ENCODE measurements at regions not wholly inside any gene's neighbourhood (a gene's known extent, or its start where the extent isn't known, plus 50 kb on each side); places are given as distances from the start of the nearest gene placed in this dataset.

- TF ChIP-seq GATA2 (IDR thresholded peaks at IDR 0.05; ENCODE audit: low read depth, low read length) = no peak
- TF ChIP-seq GATA3 (IDR thresholded peaks at IDR 0.05; ENCODE audit: low read depth, low read length) = no peak
These were observed 409.9 kb upstream of the ADAMTS16 start for GRCh38 chr5:4730279-4730678.

- TF ChIP-seq GATA3 (IDR thresholded peaks at IDR 0.05; ENCODE audit: low read depth, low read length) = no peak
These were observed 405.8 kb upstream of the ADAMTS16 start for GRCh38 chr5:4734348-4734747.

GRCh38 chr5:4735261-4735660 is 404.9 kb upstream of the ADAMTS16 start:
- TF ChIP-seq GATA2 (IDR thresholded peaks at IDR 0.05; ENCODE audit: low read depth, low read length) = no peak
- no peak for TF ChIP-seq GATA3 (IDR thresholded peaks at IDR 0.05; ENCODE audit: low read depth, low read length)

- no peak for TF ChIP-seq GATA3 (IDR thresholded peaks at IDR 0.05; ENCODE audit: low read depth, low read length)
- TF ChIP-seq GATA2 (IDR thresholded peaks at IDR 0.05; ENCODE audit: low read depth, low read length) = no peak
These were observed 402.3 kb upstream of the ADAMTS16 start for GRCh38 chr5:4737868-4738267.

- TF ChIP-seq GATA3 (IDR thresholded peaks at IDR 0.05; ENCODE audit: low read depth, low read length) = no peak
These were observed 401.8 kb upstream of the ADAMTS16 start for GRCh38 chr5:4738298-4738697.

GRCh38 chr5:4740156-4740555 is 400.0 kb upstream of the ADAMTS16 start:
- TF ChIP-seq GATA3 (IDR thresholded peaks at IDR 0.05; ENCODE audit: low read depth, low read length) = no peak
- no peak for TF ChIP-seq GATA2 (IDR thresholded peaks at IDR 0.05; ENCODE audit: low read depth, low read length)

- TF ChIP-seq GATA2 (IDR thresholded peaks at IDR 0.05; ENCODE audit: low read depth, low read length) = no peak
- no peak for TF ChIP-seq GATA3 (IDR thresholded peaks at IDR 0.05; ENCODE audit: low read depth, low read length)
These were observed 381.6 kb upstream of the ADAMTS16 start for GRCh38 chr5:4758550-4758949.

GRCh38 chr5:4758996-4759395 is 381.1 kb upstream of the ADAMTS16 start:
- TF ChIP-seq GATA2 (IDR thresholded peaks at IDR 0.05; ENCODE audit: low read depth, low read length) (no peak), GATA3 (IDR thresholded peaks at IDR 0.05; ENCODE audit: low read depth, low read length) (no peak)

- no peak for TF ChIP-seq GATA2 (IDR thresholded peaks at IDR 0.05; ENCODE audit: low read depth, low read length)
- TF ChIP-seq GATA3 (IDR thresholded peaks at IDR 0.05; ENCODE audit: low read depth, low read length) = no peak
These were observed 377.8 kb upstream of the ADAMTS16 start for GRCh38 chr5:4762316-4762715.

- TF ChIP-seq GATA3 (IDR thresholded peaks at IDR 0.05; ENCODE audit: low read depth, low read length) = no peak
- TF ChIP-seq GATA2 (IDR thresholded peaks at IDR 0.05; ENCODE audit: low read depth, low read length) = no peak
These were observed 374.7 kb upstream of the ADAMTS16 start for GRCh38 chr5:4765411-4765810.

- TF ChIP-seq GATA3 (IDR thresholded peaks at IDR 0.05; ENCODE audit: low read depth, low read length) (no peak), GATA2 (IDR thresholded peaks at IDR 0.05; ENCODE audit: low read depth, low read length) (no peak)
These were observed 374.0 kb upstream of the ADAMTS16 start for GRCh38 chr5:4766101-4766500.

- TF ChIP-seq GATA2 (IDR thresholded peaks at IDR 0.05; ENCODE audit: low read depth, low read length) (no peak), GATA3 (IDR thresholded peaks at IDR 0.05; ENCODE audit: low read depth, low read length) (no peak)
These were observed 367.5 kb upstream of the ADAMTS16 start for GRCh38 chr5:4772591-4772990.

GRCh38 chr5:4773827-4774317 is 366.3 kb upstream of the ADAMTS16 start:
- no peak for TF ChIP-seq GATA2 (IDR thresholded peaks at IDR 0.05; ENCODE audit: low read depth, low read length)
- no peak for TF ChIP-seq GATA3 (IDR thresholded peaks at IDR 0.05; ENCODE audit: low read depth, low read length)

GRCh38 chr5:4777435-4777834 is 362.7 kb upstream of the ADAMTS16 start:
- TF ChIP-seq GATA2 (IDR thresholded peaks at IDR 0.05; ENCODE audit: low read depth, low read length) = no peak
- no peak for TF ChIP-seq GATA3 (IDR thresholded peaks at IDR 0.05; ENCODE audit: low read depth, low read length)

- TF ChIP-seq GATA3 (IDR thresholded peaks at IDR 0.05; ENCODE audit: low read depth, low read length) (no peak), GATA2 (IDR thresholded peaks at IDR 0.05; ENCODE audit: low read depth, low read length) (no peak)
These were observed 359.5 kb upstream of the ADAMTS16 start for GRCh38 chr5:4780633-4781032.

GRCh38 chr5:4781299-4781698 is 358.8 kb upstream of the ADAMTS16 start:
- TF ChIP-seq GATA2 (IDR thresholded peaks at IDR 0.05; ENCODE audit: low read depth, low read length) (no peak), GATA3 (IDR thresholded peaks at IDR 0.05; ENCODE audit: low read depth, low read length) (no peak)
